ELR (cell line): ENCODE measurements at regions not wholly inside any gene's neighbourhood (a gene's known extent, or its start where the extent isn't known, plus 50 kb on each side); places are given as distances from the start of the nearest gene placed in this dataset.
A peak's percentile ranks its signal among the peaks of the same experiment; 100 is the strongest.

Experiments used
- DNase-seq: peaks from one replicate; pipeline ENCODE4 v3.0.0-alpha.2; 2015; ENCODE audit warnings: low read depth

GRCh38 chr7:131737746-131738465 lies 181.5 kb upstream of the PODXL start:
- no peak for DNase-seq

DNA sequence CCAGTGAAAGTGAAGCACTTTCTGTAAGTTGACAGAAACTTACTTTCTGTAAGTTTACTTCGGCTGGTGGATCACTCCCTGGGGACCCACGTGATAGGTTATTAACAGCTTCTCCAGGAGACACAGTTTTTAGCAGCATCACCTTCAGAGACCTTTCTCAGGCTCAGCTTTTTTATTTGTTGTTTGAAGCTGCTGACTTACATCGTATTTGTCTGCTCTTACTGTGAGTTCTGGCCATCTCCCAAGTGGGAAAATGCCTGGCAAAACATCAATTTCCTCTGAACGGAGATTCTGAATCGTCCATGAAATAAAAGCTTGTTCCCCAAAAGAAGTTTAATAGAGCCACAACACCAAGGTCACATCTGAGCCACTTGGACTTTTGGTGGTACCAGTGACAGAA lies 178.7 kb upstream of the PODXL start:
- no peak for DNase-seq

GRCh38 chr7:131733604-131734003 lies 177.2 kb upstream of the PODXL start:
- DNase-seq, result no peak

GRCh38 chr7:131727189-131727588 lies 170.8 kb upstream of the PODXL start:
- DNase-seq, result no peak

- no peak for DNase-seq
Observed at GRCh38 chr7:131726686-131727085, 170.3 kb upstream of the PODXL start.

- DNase-seq, result no peak
Observed at GRCh38 chr7:131726031-131726430, 169.6 kb upstream of the PODXL start.

DNA sequence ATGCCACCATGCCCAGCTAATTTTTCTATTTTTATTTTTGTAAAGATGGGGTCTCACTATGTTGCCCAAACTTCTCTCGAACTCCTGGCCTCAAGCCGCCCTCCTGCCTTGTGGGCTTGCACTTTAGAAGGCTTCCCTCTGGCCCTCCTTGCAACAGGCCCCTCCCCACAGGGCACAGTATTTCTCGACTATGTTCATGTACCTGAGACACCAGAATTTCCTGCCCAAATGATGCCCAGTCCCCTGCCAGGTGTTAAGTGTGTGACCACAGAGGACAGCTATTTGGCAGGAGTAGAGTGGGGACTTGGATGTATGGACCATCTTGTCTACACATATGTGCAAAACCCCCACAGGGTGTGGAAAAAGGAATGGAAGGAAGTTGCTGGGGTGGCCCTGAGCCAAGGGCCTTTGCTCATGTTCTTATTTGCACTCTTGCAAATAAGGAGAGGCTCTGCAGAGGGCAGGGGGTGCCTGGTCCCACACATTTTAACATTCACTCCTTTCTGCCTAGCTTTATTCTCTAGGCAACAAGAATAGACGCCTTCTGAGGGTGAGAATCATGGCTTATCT lies 168.4 kb upstream of the PODXL start:
- DNase-seq, result no peak

GRCh38 chr7:131723926-131724325 lies 167.5 kb upstream of the PODXL start:
- peak; percentile 15 for DNase-seq

- peak; percentile 30 for DNase-seq
Observed at GRCh38 chr7:131722371-131722770, 165.9 kb upstream of the PODXL start.

- DNase-seq, result no peak
Observed at GRCh38 chr7:131721660-131722059, 165.2 kb upstream of the PODXL start.

DNA sequence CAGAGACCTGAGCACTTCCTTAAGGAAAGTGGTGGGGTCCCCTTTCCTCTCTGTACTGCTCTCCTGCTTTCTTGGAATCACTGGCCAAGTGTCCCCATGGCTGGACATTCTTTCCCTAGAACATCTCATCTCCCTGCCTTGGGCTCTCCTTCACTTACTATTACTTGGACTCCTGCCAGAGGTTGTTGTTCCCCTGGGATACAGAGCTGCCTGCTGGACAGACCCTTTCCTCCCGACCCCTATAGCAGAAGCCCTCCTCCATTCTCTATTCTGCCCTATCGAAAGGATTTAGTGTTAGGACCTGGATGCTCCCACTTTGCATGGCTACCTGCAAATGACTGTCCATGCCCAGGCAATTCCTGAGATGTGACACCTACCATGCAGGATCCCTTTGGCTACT lies 164.3 kb upstream of the PODXL start:
- DNase-seq, result no peak

GRCh38 chr7:131717181-131717580 lies 160.8 kb upstream of the PODXL start:
- no peak for DNase-seq

DNA sequence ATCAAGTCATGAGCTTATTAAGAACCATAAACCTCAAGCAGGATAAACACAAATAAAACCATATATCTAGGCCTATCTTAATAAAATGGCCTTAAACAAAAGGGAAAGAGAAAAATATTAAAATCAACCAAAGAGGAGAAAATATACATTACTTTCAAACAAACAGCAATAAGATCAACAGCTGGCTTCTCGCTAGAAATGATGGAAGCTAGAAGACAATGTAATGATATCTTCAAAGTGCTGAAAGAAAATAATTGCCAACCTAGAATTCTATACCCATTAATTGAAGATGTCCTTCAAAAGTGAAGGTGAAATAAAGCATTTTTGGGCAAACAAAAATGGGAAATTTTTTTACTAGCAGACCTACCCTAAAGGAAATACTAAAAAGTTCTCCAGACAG lies 142.9 kb upstream of the PODXL start:
- DNase-seq, result no peak

GRCh38 chr7:131692131-131692960 lies 135.9 kb upstream of the PODXL start:
- peak; percentile 53 for DNase-seq

DNA sequence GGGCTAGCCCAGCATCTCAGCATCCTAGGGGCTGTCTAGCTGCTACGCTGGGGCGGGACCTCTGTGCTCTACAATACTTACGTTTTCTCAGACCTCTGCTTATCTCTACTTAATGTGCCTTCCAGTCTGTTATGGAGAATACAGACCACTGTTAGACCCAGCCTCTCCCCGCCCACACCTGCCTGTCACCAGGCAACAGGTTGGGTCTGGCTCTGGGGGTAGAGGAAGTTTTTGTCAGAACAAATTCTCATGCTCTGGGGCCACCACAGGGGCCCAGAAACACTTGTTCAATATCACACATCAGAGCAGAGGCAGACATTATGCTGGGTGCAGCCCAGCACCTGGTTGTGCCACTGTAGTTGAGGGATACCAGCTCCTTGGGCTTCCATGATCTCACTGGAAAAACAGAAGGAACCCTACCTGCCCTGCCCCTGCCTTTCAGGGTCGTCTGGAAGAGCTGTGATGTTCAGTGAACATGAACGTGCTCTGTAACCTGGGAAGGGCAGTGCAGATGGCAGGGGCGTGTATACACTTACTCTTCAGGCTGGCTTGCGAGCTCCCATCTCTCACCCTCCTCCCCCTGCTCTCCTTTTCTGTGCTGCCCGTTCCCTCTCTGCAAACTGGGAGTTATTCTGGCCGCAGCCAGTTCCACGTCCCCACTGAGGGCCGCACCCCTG lies 135.2 kb upstream of the PODXL start:
- no peak for DNase-seq

- DNase-seq, result no peak
Observed at GRCh38 chr7:131690441-131690840, 134.0 kb upstream of the PODXL start.

- DNase-seq, result no peak
Observed at GRCh38 chr7:131689662-131690234, 133.3 kb upstream of the PODXL start.

GRCh38 chr7:131688738-131689661 lies 132.6 kb upstream of the PODXL start:
- peak; percentile 71 for DNase-seq

GRCh38 chr7:131687296-131687695 lies 130.9 kb upstream of the PODXL start:
- no peak for DNase-seq

DNA sequence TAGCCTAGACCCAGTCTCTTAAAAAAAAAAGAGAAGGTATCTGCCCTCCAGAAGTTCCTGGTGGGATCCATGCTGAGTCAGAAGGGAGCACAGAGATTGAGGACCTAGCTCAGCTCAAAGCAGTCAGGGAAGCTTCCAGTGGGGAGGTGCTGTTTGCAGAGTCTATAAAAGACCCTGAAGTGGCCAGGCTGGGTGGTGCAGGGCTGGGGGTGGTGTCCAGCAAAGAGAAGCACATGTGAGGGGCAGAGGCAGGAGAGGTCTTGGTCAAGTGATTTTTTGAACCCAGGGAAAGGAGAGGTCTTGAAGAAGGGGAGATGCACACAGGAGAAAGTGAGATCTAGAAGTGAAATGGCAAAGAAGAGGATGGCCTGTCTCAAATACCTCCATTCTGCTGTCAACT lies 130.4 kb upstream of the PODXL start:
- DNase-seq, result no peak

- no peak for DNase-seq
Observed at GRCh38 chr7:131683536-131684125, 127.2 kb upstream of the PODXL start.
